ENCODE measurements at regions not wholly inside any gene's neighbourhood (a gene's known extent, or its start where the extent isn't known, plus 50 kb on each side); places are given as distances from the start of the nearest gene placed in this dataset.

DNA sequence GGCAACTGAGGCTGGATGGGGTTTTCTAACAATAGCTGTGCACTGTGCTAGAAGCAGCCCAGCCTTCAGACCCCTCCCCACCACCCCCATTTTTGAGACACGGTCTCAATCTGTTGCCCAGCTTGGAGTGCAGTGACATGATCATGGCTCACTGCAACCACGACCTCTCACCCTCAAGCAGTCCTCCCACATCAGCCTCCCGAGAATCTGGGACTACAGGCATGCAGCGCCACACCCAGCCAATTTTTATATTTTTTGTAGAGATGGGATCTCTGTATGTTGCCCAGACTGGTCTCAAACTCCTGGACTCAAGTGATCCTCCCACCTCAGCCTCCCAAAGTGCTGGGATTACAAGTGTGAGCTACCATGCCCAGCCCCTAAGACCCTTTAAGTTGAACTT, 182.5 kb downstream of the DRD1 start:
- no peaks in the 10 kb centered on the region for H3K4me1 ChIP-seq

DNA sequence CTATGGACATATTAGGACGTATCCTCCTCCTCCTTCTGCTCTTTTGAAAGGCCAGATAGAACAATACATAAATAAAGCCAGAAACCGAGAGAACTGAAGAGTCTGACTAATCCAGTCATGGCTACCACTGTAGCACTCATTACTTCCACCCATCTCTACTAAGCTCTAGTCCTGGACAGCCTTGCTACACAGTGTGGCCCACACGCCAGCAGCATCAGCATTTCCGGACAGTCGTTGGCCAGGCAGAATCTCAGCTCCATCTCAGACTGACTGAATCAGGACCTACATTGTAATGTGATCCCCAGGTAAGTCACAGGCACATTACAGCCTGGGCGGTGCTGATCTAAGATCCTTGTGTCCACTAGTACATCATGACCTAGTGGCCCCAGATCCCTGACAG, 182.9 kb downstream of the DRD1 start:
- intact Hi-C loops (cut with DNase I) = no loop called here
- Histone ChIP-seq H3K9me3 (peaks cover 0 to 9% (median 0%) of the 10 kb centered on the region in 12 donors), H3K4me3 (no peak overlapping the region), H3K36me3 (no peaks in the 10 kb centered on the region), H3K4me1 (no peaks in the 10 kb centered on the region), H3K27ac (no peak overlapping the region), H3K27me3 (no peaks in the 10 kb centered on the region)
- DNase-seq (no peak), ATAC-seq (no peak)
- TF ChIP-seq POLR2A (IDR thresholded peaks at IDR 0.05) = no peak
- TF ChIP-seq, protein P1, sequence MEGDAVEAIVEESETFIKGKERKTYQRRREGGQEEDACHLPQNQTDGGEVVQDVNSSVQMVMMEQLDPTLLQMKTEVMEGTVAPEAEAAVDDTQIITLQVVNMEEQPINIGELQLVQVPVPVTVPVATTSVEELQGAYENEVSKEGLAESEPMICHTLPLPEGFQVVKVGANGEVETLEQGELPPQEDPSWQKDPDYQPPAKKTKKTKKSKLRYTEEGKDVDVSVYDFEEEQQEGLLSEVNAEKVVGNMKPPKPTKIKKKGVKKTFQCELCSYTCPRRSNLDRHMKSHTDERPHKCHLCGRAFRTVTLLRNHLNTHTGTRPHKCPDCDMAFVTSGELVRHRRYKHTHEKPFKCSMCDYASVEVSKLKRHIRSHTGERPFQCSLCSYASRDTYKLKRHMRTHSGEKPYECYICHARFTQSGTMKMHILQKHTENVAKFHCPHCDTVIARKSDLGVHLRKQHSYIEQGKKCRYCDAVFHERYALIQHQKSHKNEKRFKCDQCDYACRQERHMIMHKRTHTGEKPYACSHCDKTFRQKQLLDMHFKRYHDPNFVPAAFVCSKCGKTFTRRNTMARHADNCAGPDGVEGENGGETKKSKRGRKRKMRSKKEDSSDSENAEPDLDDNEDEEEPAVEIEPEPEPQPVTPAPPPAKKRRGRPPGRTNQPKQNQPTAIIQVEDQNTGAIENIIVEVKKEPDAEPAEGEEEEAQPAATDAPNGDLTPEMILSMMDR (IDR thresholded peaks at IDR 0.05) = no peak
- 51 to 74% (median 67%) methylated on average over 6 of the region's 6 CpGs for WGBS, 4 donors

More for the DNA sequence above, 182.5 kb downstream of the DRD1 start:
- H3K27me3 ChIP-seq = no peaks in the 10 kb centered on the region
- WGBS, 4 donors = 67 to 84% (median 78%) methylated on average over 4 of the region's 4 CpGs
- TF ChIP-seq POLR2A (IDR thresholded peaks at IDR 0.05) = no peak
- TF ChIP-seq, protein P1 (IDR thresholded peaks at IDR 0.05) = no peak
- H3K9me3 ChIP-seq = peaks cover 0 to 9% (median 0%) of the 10 kb centered on the region in 12 donors
- H3K4me3 ChIP-seq = no peak overlapping the region
- H3K27ac ChIP-seq = no peak overlapping the region
- ATAC-seq (no peak), DNase-seq (no peak)
- H3K36me3 ChIP-seq = no peaks in the 10 kb centered on the region
- intact Hi-C loops (cut with DNase I) = no loop called here

DNA sequence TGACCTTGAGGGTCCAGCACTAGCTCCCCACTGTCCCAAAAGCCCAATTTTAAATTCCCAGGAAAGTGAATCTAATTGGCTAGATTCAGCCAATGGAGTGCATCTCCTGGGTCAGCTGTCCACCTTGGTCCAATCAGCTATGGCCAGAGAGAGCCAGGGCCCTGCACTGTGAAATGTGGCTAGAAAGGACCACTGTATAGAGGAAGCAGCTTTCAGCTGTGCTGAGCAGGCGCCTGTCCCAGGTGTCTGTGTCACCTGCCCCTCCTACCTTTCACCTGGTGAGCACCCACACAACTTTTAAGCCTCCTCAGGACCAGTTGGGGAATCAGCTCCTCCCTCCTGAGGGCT, 186.2 kb downstream of the DRD1 start:
- H3K9me3 ChIP-seq = peaks cover 0 to 3% (median 0%) of the 10 kb centered on the region in 12 donors
- no peak overlapping the region for H3K4me3 ChIP-seq
- H3K4me1 ChIP-seq = peaks cover 0 to 10% (median 3%) of the 10 kb centered on the region in 12 donors
- ATAC-seq (no peak), DNase-seq (no peak)
- intact Hi-C loops (cut with DNase I) = no loop called here
- H3K27me3 ChIP-seq = no peaks in the 10 kb centered on the region
- H3K36me3 ChIP-seq = no peaks in the 10 kb centered on the region
- no peak for TF ChIP-seq POLR2A (IDR thresholded peaks at IDR 0.05)
- TF ChIP-seq, protein P1 (IDR thresholded peaks at IDR 0.05) = no peak
- WGBS, 4 donors = 67 to 100% (median 88%) methylated on average over 1 of the region's 1 CpG
- no peak overlapping the region for H3K27ac ChIP-seq

DNA sequence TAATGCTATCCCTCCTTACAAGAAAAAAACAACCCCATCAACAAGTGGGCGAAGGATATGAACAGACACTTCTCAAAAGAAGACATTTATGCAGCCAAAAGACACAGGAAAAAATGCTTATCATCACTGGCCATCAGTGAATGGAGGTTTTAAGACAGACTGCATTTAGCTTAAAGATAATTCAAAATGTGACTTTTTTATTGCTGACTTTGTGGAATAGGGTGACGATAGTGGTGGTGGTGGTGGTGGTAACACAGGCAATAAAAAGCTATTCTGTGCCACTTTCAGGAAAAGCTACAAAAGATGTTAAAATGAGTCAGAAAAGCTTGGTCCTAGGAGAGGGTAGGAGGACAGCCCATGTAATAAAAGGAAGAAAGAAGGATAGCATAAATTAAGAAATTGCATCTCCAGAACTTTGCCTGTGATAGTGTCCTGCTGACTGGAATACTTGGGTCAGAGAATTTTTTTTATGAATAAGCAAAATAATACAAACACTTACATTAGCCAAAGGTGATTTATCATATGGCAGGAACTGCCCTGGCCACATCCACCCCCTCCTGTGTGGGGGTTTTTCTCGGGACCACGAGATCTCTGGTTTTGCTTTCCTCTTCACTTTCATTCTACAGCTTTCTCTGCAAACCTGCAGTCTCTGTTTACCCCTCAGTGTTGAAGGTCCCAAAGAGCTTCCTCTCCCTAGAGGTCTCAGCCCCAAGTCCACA, 186.7 kb downstream of the DRD1 start:
- WGBS, 4 donors = 82 to 85% (median 84%) methylated on average over 4 of the region's 4 CpGs

More for the DNA sequence above, 186.7 kb downstream of the DRD1 start:
- H3K27ac ChIP-seq = no peak overlapping the region
- no peaks in the 10 kb centered on the region for H3K9me3 ChIP-seq
- no peak overlapping the region for H3K4me3 ChIP-seq
- ATAC-seq (no peak), DNase-seq (no peak)
- TF ChIP-seq, protein P1 (IDR thresholded peaks at IDR 0.05) = no peak
- TF ChIP-seq POLR2A (IDR thresholded peaks at IDR 0.05) = no peak
- no peaks in the 10 kb centered on the region for H3K27me3 ChIP-seq
- peaks cover 0 to 10% (median 3%) of the 10 kb centered on the region in 12 donors for H3K4me1 ChIP-seq
- intact Hi-C loops (cut with DNase I) = no loop called here
- no peaks in the 10 kb centered on the region for H3K36me3 ChIP-seq

All from heart left ventricle (tissue), 16 donors.